Liver (tissue), 3 donors: ENCODE measurements at regions not wholly inside any gene's neighbourhood (a gene's known extent, or its start where the extent isn't known, plus 50 kb on each side); places are given as distances from the start of the nearest gene placed in this dataset.

ENCODE experiments used
- CTCF ChIP-seq: fragments of 150-350 bp; IDR thresholded peaks from 2 replicates; pipeline ENCODE4 v1.5.1; 2017; ENCODE audit warnings: improper control_type of control experiment, low read depth, low read length; ENCODE audit not compliant: missing input control
- FOXA1 ChIP-seq: IDR thresholded peaks from 2 replicates; pipeline ENCODE4 v1.6.1; 2016; ENCODE audit warnings: antibody characterized with exemption
- GABPA ChIP-seq, 2 donors: IDR thresholded peaks in 1 of 2; conservative IDR thresholded peaks in 1 of 2; 2 replicates each; pipeline ENCODE4 v1.6.1; 2016; ENCODE audit warnings: antibody characterized with exemption in 2 of 2, mild to moderate bottlenecking in 1 of 2, moderate library complexity in 1 of 2
- HNF4G ChIP-seq: IDR thresholded peaks from 2 replicates; pipeline ENCODE4 v1.6.1; 2016; ENCODE audit warnings: antibody characterized with exemption
- JUND ChIP-seq, 2 donors: IDR thresholded peaks; 2 replicates each; pipeline ENCODE4 v1.6.1; 2016; ENCODE audit warnings: antibody characterized with exemption in 2 of 2
- NR2F2 ChIP-seq: IDR thresholded peaks from 2 replicates; pipeline ENCODE4 v1.6.1; 2016; ENCODE audit warnings: antibody characterized with exemption
- RAD21 ChIP-seq, 2 donors: IDR thresholded peaks; 2 replicates each; pipeline ENCODE4 v1.6.1; 2016; ENCODE audit warnings: antibody characterized with exemption in 2 of 2, mild to moderate bottlenecking in 2 of 2
- REST ChIP-seq: IDR thresholded peaks from 2 replicates; pipeline ENCODE4 v1.6.1; 2016; ENCODE audit warnings: antibody characterized with exemption, mild to moderate bottlenecking
- SP1 ChIP-seq: IDR thresholded peaks from 2 replicates; pipeline ENCODE4 v1.6.1; 2018; ENCODE audit warnings: antibody characterized with exemption, mild to moderate bottlenecking
- TAF1 ChIP-seq: conservative IDR thresholded peaks from 2 replicates; pipeline ENCODE4 v1.6.1; 2016; ENCODE audit warnings: antibody characterized with exemption, mild to moderate bottlenecking
- YY1 ChIP-seq: IDR thresholded peaks from 2 replicates; pipeline ENCODE4 v1.6.1; 2016; ENCODE audit warnings: antibody characterized with exemption, mild to moderate bottlenecking
- TF ChIP-seq, protein P1 (sequence below): IDR thresholded peaks from 2 replicates; pipeline ENCODE4 v1.6.1; 2016; ENCODE audit warnings: antibody characterized with exemption
- donor health status: healthy.
- donor health status: healthy.

- TF ChIP-seq JUND (IDR thresholded peaks at IDR 0.05) (no peak), YY1 (no peak), CTCF (no peak), REST (no peak), GABPA (IDR thresholded peaks at IDR 0.05 in 1 of 2, conservative IDR thresholded peaks at IDR 0.05 in 1 of 2) (no peak), HNF4G (no peak), RAD21 (IDR thresholded peaks at IDR 0.05) (no peak), TAF1 (no peak), NR2F2 (no peak), SP1 (no peak), FOXA1 (no peak)
- TF ChIP-seq, protein P1, sequence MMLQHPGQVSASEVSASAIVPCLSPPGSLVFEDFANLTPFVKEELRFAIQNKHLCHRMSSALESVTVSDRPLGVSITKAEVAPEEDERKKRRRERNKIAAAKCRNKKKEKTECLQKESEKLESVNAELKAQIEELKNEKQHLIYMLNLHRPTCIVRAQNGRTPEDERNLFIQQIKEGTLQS = no peak
Observed at GRCh38 chr2:57962861-57963260, 83.7 kb upstream of the VRK2 start.
